ENCODE measurements at regions not wholly inside any gene's neighbourhood (a gene's known extent, or its start where the extent isn't known, plus 50 kb on each side); places are given as distances from the start of the nearest gene placed in this dataset.
"Not testable (repeated sequence)": the region's sequence is repeated elsewhere in the genome, so short reads cannot be mapped to it uniquely, and the experiment has no call there.

GRCh38 chr9:74064702-74065101 lies 432.4 kb upstream of the RORB start:
- no peak for DNase-seq
- H3K9me3 ChIP-seq (ENCODE audit: control insufficient read depth, low read length) = no peaks in the 10 kb centered on the region
- H3K4me3 ChIP-seq (ENCODE audit: insufficient read depth, low read depth, low read length, poor library complexity, severe bottlenecking) = no peak overlapping the region
- H3K4me1 ChIP-seq (ENCODE audit: control insufficient read depth, insufficient read depth, low read length, poor library complexity, severe bottlenecking) = no peaks in the 10 kb centered on the region
- H3K27ac ChIP-seq (ENCODE audit: insufficient read depth, low read length, poor library complexity, severe bottlenecking) = no peak overlapping the region
- no peaks in the 10 kb centered on the region for H3K27me3 ChIP-seq (replicated peaks; ENCODE audit: control insufficient read depth, insufficient read depth, low read length, poor library complexity, severe bottlenecking)
- no peaks in the 10 kb centered on the region for H3K36me3 ChIP-seq (ENCODE audit: control insufficient read depth, insufficient read depth, low read length)

GRCh38 chr9:74066128-74066527 lies 431.0 kb upstream of the RORB start:
- no peak overlapping the region for H3K27ac ChIP-seq (ENCODE audit: insufficient read depth, low read length, poor library complexity, severe bottlenecking)
- no peaks in the 10 kb centered on the region for H3K36me3 ChIP-seq (ENCODE audit: control insufficient read depth, insufficient read depth, low read length)
- no peak for DNase-seq
- no peaks in the 10 kb centered on the region for H3K9me3 ChIP-seq (ENCODE audit: control insufficient read depth, low read length)
- no peaks in the 10 kb centered on the region for H3K27me3 ChIP-seq (replicated peaks; ENCODE audit: control insufficient read depth, insufficient read depth, low read length, poor library complexity, severe bottlenecking)
- H3K4me3 ChIP-seq (ENCODE audit: insufficient read depth, low read depth, low read length, poor library complexity, severe bottlenecking) = no peak overlapping the region
- H3K4me1 ChIP-seq (ENCODE audit: control insufficient read depth, insufficient read depth, low read length, poor library complexity, severe bottlenecking) = no peaks in the 10 kb centered on the region

GRCh38 chr9:74066605-74067004 lies 430.5 kb upstream of the RORB start:
- no peaks in the 10 kb centered on the region for H3K36me3 ChIP-seq (ENCODE audit: control insufficient read depth, insufficient read depth, low read length)
- H3K4me3 ChIP-seq (ENCODE audit: insufficient read depth, low read depth, low read length, poor library complexity, severe bottlenecking) = no peak overlapping the region
- no peaks in the 10 kb centered on the region for H3K9me3 ChIP-seq (ENCODE audit: control insufficient read depth, low read length)
- DNase-seq = no peak
- H3K27me3 ChIP-seq (replicated peaks; ENCODE audit: control insufficient read depth, insufficient read depth, low read length, poor library complexity, severe bottlenecking) = no peaks in the 10 kb centered on the region
- no peak overlapping the region for H3K27ac ChIP-seq (ENCODE audit: insufficient read depth, low read length, poor library complexity, severe bottlenecking)
- H3K4me1 ChIP-seq (ENCODE audit: control insufficient read depth, insufficient read depth, low read length, poor library complexity, severe bottlenecking) = no peaks in the 10 kb centered on the region

- DNase-seq = no peak
- H3K4me1 ChIP-seq (ENCODE audit: control insufficient read depth, insufficient read depth, low read length, poor library complexity, severe bottlenecking) = no peaks in the 10 kb centered on the region
- no peaks in the 10 kb centered on the region for H3K9me3 ChIP-seq (ENCODE audit: control insufficient read depth, low read length)
- H3K36me3 ChIP-seq (ENCODE audit: control insufficient read depth, insufficient read depth, low read length) = no peaks in the 10 kb centered on the region
- no peak overlapping the region for H3K27ac ChIP-seq (ENCODE audit: insufficient read depth, low read length, poor library complexity, severe bottlenecking)
- H3K4me3 ChIP-seq (ENCODE audit: insufficient read depth, low read depth, low read length, poor library complexity, severe bottlenecking) = no peak overlapping the region
- H3K27me3 ChIP-seq (replicated peaks; ENCODE audit: control insufficient read depth, insufficient read depth, low read length, poor library complexity, severe bottlenecking) = no peaks in the 10 kb centered on the region
Observed at GRCh38 chr9:74071502-74071901, 425.6 kb upstream of the RORB start.

- Histone ChIP-seq H3K36me3 (ENCODE audit: control insufficient read depth, insufficient read depth, low read length) (no peaks in the 10 kb centered on the region), H3K9me3 (ENCODE audit: control insufficient read depth, low read length) (no peaks in the 10 kb centered on the region), H3K27me3 (replicated peaks; ENCODE audit: control insufficient read depth, insufficient read depth, low read length, poor library complexity, severe bottlenecking) (no peaks in the 10 kb centered on the region), H3K27ac (ENCODE audit: insufficient read depth, low read length, poor library complexity, severe bottlenecking) (no peak overlapping the region), H3K4me3 (ENCODE audit: insufficient read depth, low read depth, low read length, poor library complexity, severe bottlenecking) (no peak overlapping the region), H3K4me1 (ENCODE audit: control insufficient read depth, insufficient read depth, low read length, poor library complexity, severe bottlenecking) (no peaks in the 10 kb centered on the region)
- DNase-seq = no peak
Observed at GRCh38 chr9:74073897-74074296, 423.2 kb upstream of the RORB start.

GRCh38 chr9:74078647-74079046 lies 418.5 kb upstream of the RORB start:
- Histone ChIP-seq H3K27ac (ENCODE audit: insufficient read depth, low read length, poor library complexity, severe bottlenecking) (no peak overlapping the region), H3K4me1 (ENCODE audit: control insufficient read depth, insufficient read depth, low read length, poor library complexity, severe bottlenecking) (no peaks in the 10 kb centered on the region), H3K9me3 (ENCODE audit: control insufficient read depth, low read length) (no peaks in the 10 kb centered on the region), H3K27me3 (replicated peaks; ENCODE audit: control insufficient read depth, insufficient read depth, low read length, poor library complexity, severe bottlenecking) (no peaks in the 10 kb centered on the region), H3K4me3 (ENCODE audit: insufficient read depth, low read depth, low read length, poor library complexity, severe bottlenecking) (no peak overlapping the region), H3K36me3 (ENCODE audit: control insufficient read depth, insufficient read depth, low read length) (no peaks in the 10 kb centered on the region)
- no peak for DNase-seq

GRCh38 chr9:74080652-74081051 lies 416.5 kb upstream of the RORB start:
- not testable (repeated sequence) for H3K9me3 ChIP-seq (ENCODE audit: control insufficient read depth, low read length); H3K27me3 ChIP-seq (replicated peaks; ENCODE audit: control insufficient read depth, insufficient read depth, low read length, poor library complexity, severe bottlenecking); H3K27ac ChIP-seq (ENCODE audit: insufficient read depth, low read length, poor library complexity, severe bottlenecking); H3K36me3 ChIP-seq (ENCODE audit: control insufficient read depth, insufficient read depth, low read length); DNase-seq; H3K4me3 ChIP-seq (ENCODE audit: insufficient read depth, low read depth, low read length, poor library complexity, severe bottlenecking); H3K4me1 ChIP-seq (ENCODE audit: control insufficient read depth, insufficient read depth, low read length, poor library complexity, severe bottlenecking)

- Histone ChIP-seq H3K27ac (ENCODE audit: insufficient read depth, low read length, poor library complexity, severe bottlenecking) (no peak overlapping the region), H3K36me3 (ENCODE audit: control insufficient read depth, insufficient read depth, low read length) (no peaks in the 10 kb centered on the region), H3K27me3 (replicated peaks; ENCODE audit: control insufficient read depth, insufficient read depth, low read length, poor library complexity, severe bottlenecking) (no peaks in the 10 kb centered on the region), H3K4me3 (ENCODE audit: insufficient read depth, low read depth, low read length, poor library complexity, severe bottlenecking) (no peak overlapping the region), H3K4me1 (ENCODE audit: control insufficient read depth, insufficient read depth, low read length, poor library complexity, severe bottlenecking) (no peaks in the 10 kb centered on the region), H3K9me3 (ENCODE audit: control insufficient read depth, low read length) (no peaks in the 10 kb centered on the region)
- no peak for DNase-seq
Observed at GRCh38 chr9:74083681-74084433, 413.3 kb upstream of the RORB start.

- H3K4me3 ChIP-seq (ENCODE audit: insufficient read depth, low read depth, low read length, poor library complexity, severe bottlenecking); H3K27ac ChIP-seq (ENCODE audit: insufficient read depth, low read length, poor library complexity, severe bottlenecking); H3K4me1 ChIP-seq (ENCODE audit: control insufficient read depth, insufficient read depth, low read length, poor library complexity, severe bottlenecking); H3K36me3 ChIP-seq (ENCODE audit: control insufficient read depth, insufficient read depth, low read length); H3K9me3 ChIP-seq (ENCODE audit: control insufficient read depth, low read length); H3K27me3 ChIP-seq (replicated peaks; ENCODE audit: control insufficient read depth, insufficient read depth, low read length, poor library complexity, severe bottlenecking); DNase-seq: not testable (repeated sequence)
Observed at GRCh38 chr9:74085384-74086037, 411.6 kb upstream of the RORB start.

GRCh38 chr9:74090921-74091320 lies 406.2 kb upstream of the RORB start:
- H3K27me3 ChIP-seq (replicated peaks; ENCODE audit: control insufficient read depth, insufficient read depth, low read length, poor library complexity, severe bottlenecking); H3K36me3 ChIP-seq (ENCODE audit: control insufficient read depth, insufficient read depth, low read length); H3K27ac ChIP-seq (ENCODE audit: insufficient read depth, low read length, poor library complexity, severe bottlenecking); H3K4me1 ChIP-seq (ENCODE audit: control insufficient read depth, insufficient read depth, low read length, poor library complexity, severe bottlenecking); DNase-seq; H3K9me3 ChIP-seq (ENCODE audit: control insufficient read depth, low read length); H3K4me3 ChIP-seq (ENCODE audit: insufficient read depth, low read depth, low read length, poor library complexity, severe bottlenecking): not testable (repeated sequence)

Measured in effector memory CD4-positive, alpha-beta T cell (primary cell).